T1000 (cell line): ENCODE measurements at regions not wholly inside any gene's neighbourhood (a gene's known extent, or its start where the extent isn't known, plus 50 kb on each side); places are given as distances from the start of the nearest gene placed in this dataset.
"Not testable (repeated sequence)": the region's sequence is repeated elsewhere in the genome, so short reads cannot be mapped to it uniquely, and the experiment has no call there.

Source experiments
- DNase-seq: peaks from one replicate; lab custom pipeline; 2025; ENCODE audit warnings: mixed read lengths; lab: John Stamatoyannopoulos, UW

GRCh38 chr2:188787658-188788240 lies 186.4 kb upstream of the COL3A1 start:
- no peak for DNase-seq

GRCh38 chr2:188788621-188789020 lies 185.6 kb upstream of the COL3A1 start:
- DNase-seq: no peak

GRCh38 chr2:188789951-188790350 lies 184.2 kb upstream of the COL3A1 start:
- no peak for DNase-seq

- not testable (repeated sequence) for DNase-seq
These were observed 179.7 kb upstream of the COL3A1 start for GRCh38 chr2:188794453-188794852.

GRCh38 chr2:188795762-188796161 lies 178.4 kb upstream of the COL3A1 start:
- DNase-seq: no peak

- no peak for DNase-seq
These were observed 176.8 kb upstream of the COL3A1 start for GRCh38 chr2:188797371-188797770.

- DNase-seq: no peak
These were observed 176.0 kb upstream of the COL3A1 start for GRCh38 chr2:188798159-188798558.

- DNase-seq: no peak
These were observed 169.0 kb upstream of the COL3A1 start for GRCh38 chr2:188805219-188805618.

GRCh38 chr2:188808947-188809355 lies 165.2 kb upstream of the COL3A1 start:
- DNase-seq: peak; percentile 46

GRCh38 chr2:188810586-188810985 lies 163.6 kb upstream of the COL3A1 start:
- no peak for DNase-seq

- DNase-seq: no peak
These were observed 162.7 kb upstream of the COL3A1 start for GRCh38 chr2:188811522-188811921.

GRCh38 chr2:188813315-188813714 lies 160.9 kb upstream of the COL3A1 start:
- DNase-seq: no peak

- DNase-seq: no peak
These were observed 160.3 kb upstream of the COL3A1 start for GRCh38 chr2:188813857-188814256.

GRCh38 chr2:188819011-188819410 lies 155.2 kb upstream of the COL3A1 start:
- DNase-seq: no peak

- DNase-seq: no peak
These were observed 154.4 kb upstream of the COL3A1 start for GRCh38 chr2:188819792-188820191.

GRCh38 chr2:188820576-188820975 lies 153.6 kb upstream of the COL3A1 start:
- DNase-seq: no peak

GRCh38 chr2:188824125-188824524 lies 150.0 kb upstream of the COL3A1 start:
- no peak for DNase-seq

- DNase-seq: no peak
These were observed 140.8 kb upstream of the COL3A1 start for GRCh38 chr2:188833331-188833730.

- no peak for DNase-seq
These were observed 140.4 kb upstream of the COL3A1 start for GRCh38 chr2:188833799-188834198.

- DNase-seq: no peak
These were observed 139.2 kb upstream of the COL3A1 start for GRCh38 chr2:188835006-188835405.

- no peak for DNase-seq
These were observed 138.4 kb upstream of the COL3A1 start for GRCh38 chr2:188835821-188836220.

GRCh38 chr2:188845692-188846091 lies 128.5 kb upstream of the COL3A1 start:
- DNase-seq: no peak

- DNase-seq: no peak
These were observed 125.2 kb upstream of the COL3A1 start for GRCh38 chr2:188848887-188849435.

GRCh38 chr2:188850786-188851185 lies 123.4 kb upstream of the COL3A1 start:
- DNase-seq: no peak
